GM12875 (cell line): ENCODE measurements at regions not wholly inside any gene's neighbourhood (a gene's known extent, or its start where the extent isn't known, plus 50 kb on each side); places are given as distances from the start of the nearest gene placed in this dataset.
"Not testable (repeated sequence)": the region's sequence is repeated elsewhere in the genome, so short reads cannot be mapped to it uniquely, and the experiment has no call there.

Experiments
- H3K4me3 ChIP-seq: one replicate; pipeline ENCODE4 v1.5.1; 2011; ENCODE audit warnings: low read depth, low read length, control low read depth
- TF ChIP-seq, protein P1 (sequence below): IDR thresholded peaks from 2 replicates; pipeline ENCODE4 v1.5.1; 2011; ENCODE audit warnings: low read depth, mild to moderate bottlenecking, control low read depth, inconsistent platforms, low read length, moderate library complexity, borderline replicate concordance; ENCODE audit not compliant: insufficient read depth

DNA sequence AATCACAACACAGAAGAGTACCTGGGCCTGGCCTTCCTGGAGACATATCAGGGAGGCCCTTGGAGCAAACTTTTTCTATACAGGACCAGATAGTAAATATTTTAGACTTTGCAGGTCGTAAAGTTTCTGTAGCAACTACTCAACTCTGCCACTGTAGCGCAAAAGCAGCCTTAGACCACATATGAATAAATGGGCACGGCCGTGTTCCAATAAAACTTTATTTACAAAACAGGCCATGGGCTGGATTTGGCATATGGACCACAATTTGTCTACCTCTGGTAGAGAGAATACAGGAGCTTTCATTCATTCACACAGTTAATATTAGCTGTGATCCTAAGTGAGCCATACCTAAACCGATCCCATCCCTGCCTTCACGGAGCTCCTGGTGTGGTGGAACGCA lies 98.6 kb upstream of the CAB39 start:
- TF ChIP-seq, protein P1, sequence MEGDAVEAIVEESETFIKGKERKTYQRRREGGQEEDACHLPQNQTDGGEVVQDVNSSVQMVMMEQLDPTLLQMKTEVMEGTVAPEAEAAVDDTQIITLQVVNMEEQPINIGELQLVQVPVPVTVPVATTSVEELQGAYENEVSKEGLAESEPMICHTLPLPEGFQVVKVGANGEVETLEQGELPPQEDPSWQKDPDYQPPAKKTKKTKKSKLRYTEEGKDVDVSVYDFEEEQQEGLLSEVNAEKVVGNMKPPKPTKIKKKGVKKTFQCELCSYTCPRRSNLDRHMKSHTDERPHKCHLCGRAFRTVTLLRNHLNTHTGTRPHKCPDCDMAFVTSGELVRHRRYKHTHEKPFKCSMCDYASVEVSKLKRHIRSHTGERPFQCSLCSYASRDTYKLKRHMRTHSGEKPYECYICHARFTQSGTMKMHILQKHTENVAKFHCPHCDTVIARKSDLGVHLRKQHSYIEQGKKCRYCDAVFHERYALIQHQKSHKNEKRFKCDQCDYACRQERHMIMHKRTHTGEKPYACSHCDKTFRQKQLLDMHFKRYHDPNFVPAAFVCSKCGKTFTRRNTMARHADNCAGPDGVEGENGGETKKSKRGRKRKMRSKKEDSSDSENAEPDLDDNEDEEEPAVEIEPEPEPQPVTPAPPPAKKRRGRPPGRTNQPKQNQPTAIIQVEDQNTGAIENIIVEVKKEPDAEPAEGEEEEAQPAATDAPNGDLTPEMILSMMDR, result no peak
- H3K4me3 ChIP-seq, result no peak overlapping the region

DNA sequence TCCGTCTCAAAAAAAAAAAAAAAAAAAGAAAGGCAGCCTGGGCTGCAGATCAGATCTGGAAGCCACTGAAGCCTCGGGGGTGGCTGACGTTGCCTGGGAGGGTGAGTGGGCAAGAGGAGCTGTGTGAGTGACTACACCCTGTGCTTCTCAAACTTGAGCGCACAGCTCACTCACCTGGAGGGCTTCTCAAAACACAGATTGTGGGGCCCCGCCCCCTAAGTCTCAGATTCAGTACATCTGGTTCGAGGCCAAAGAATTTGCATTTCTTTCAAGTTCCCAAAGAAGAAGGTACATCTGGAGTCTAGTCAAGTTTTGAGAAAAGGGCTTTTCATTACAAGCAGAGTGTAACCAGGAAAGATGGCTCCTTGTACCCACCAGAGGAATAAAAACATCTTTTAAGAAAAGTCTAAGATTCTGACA lies 97.7 kb upstream of the CAB39 start:
- TF ChIP-seq, protein P1, result no peak
- H3K4me3 ChIP-seq, result no peak overlapping the region

DNA sequence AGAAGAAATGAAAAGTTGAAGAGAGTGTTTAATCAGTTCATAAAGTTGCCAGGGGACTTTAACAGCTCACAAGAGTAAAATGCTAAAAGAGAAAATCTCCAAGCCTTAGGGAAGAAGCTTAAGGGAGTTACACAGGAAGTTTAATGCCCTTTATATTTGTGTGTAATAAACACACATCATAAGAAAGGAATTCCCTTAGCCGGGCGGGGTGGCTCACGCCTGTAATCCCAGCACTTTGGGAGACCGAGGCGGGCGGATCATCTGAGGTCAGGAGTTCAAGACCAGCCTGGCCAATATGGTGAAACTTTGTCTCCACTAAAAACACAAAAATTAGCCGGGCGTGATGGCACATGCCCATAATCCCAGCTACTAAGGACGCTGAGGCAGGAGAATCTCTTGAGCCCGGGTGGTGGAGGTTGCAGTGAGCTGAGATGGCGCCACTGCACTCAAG lies 95.4 kb upstream of the CAB39 start:
- not testable (repeated sequence) for H3K4me3 ChIP-seq

DNA sequence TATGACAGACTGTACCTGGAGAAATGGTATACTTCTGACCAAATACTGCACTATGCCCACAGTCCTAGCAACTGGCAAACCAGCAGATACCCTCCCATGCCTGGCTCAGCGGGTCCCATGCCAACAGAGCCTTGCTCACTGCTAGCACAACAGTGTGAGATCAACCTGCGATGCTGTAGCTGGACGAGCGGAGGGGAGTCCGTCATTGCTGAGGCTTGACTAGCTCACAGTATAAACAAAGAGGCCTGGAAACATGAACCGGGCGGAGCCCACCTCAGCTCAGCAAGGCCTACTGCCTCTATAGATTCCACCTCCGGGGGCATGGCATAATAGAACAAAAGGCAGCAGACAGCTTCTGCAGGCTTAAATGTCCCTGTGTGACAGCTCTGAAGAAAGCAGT lies 93.2 kb upstream of the CAB39 start:
- no peak overlapping the region for H3K4me3 ChIP-seq
- TF ChIP-seq, protein P1, result no peak

DNA sequence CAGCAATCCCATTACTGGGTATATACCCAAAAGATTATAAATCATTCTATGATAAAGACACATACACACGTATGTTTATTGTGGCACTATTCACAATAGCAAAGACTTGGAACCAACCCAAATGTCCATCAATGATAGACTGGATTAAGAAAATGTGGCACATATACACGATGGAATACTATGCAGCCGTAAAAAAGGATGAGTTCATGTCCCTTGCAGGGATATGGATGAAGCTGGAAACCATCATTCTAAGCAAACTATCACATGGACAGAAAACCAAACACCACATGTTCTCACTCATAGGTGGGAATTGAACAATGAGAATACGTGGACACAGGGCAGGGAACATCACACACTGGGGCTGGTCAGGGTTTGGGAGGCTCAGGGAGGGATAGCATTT lies 87.4 kb upstream of the CAB39 start:
- not testable (repeated sequence) for H3K4me3 ChIP-seq

DNA sequence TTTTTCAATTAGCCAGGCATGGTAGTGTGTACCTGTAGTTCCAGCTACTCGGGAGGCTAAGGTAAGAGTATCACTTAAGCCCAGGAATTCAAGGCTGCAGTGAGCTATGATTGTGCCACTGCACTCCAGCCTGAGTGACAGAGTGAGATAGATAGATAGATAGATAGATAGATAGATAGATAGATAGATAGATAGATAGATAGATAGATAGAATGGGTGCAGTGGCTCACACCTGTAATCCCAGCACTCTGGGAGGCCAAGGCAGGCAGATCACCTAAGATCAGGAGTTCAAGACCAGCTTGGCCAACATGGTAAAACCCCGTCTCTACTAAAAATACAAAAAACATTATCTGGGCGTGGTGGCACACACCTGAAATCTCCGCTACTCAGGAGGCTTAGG lies 85.6 kb upstream of the CAB39 start:
- H3K4me3 ChIP-seq, result not testable (repeated sequence)

DNA sequence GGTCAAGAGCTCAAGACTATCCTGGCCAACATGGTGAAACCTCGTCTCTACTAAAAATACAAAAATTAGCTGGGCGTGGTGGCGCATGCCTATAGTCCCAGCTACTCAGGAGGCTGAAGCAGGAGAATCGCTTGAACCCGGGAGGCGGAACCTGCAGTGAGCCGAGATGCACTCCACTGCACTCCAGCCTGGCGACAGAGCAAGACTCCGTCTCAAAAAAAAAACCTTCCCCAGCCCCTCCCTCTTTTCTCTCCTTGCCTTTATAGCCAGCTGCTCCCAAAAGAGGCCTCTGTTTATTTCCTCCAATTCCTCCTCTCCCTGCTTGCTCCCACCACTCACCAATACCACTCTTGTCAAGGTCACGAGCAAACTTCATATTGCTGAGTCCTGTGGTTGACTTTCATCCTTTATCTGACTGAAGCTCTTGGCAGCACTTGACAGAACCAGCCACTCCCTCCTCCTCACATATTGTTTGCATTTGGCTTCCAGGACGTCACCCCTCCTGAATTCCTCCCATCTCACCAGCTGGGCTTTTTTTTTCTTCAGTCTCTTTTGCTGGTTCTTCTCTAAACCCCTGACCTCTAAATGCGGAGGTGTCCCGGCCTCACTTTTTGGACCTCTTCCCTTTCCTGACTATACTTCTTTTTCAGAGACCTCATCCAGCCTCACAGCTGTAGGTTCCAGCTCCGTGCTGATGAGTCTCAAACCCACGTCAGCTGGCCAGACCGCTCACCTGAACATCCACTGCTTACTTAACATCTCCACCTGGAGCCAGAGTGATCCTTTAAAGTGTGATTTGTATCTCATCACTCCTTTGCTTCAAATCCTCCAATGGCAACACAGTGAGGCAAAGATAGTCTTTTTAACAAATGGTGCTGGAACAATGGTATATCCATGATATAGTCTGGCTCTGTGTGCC lies 84.6 kb upstream of the CAB39 start:
- H3K4me3 ChIP-seq, result no peak overlapping the region
- TF ChIP-seq, protein P1, result no peak

DNA sequence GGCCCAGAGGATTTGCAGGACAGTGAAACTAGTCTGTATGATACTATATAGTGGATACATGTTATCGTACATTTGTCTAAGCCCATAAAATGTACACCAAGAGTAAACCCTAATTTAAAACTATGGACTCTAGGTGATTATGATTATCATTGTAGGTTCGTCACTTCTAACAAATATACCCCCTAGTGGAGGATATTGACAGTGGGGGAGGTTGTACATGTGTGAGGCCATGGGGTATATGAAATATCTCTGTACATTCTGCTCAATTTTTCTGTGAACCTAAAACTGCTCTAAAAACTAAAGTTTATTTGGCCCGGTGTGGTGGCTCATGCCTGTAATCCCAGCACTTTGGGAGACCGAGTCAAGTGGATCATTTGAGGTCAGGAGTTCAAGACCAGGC lies 81.2 kb upstream of the CAB39 start:
- TF ChIP-seq, protein P1, result no peak
- no peak overlapping the region for H3K4me3 ChIP-seq

DNA sequence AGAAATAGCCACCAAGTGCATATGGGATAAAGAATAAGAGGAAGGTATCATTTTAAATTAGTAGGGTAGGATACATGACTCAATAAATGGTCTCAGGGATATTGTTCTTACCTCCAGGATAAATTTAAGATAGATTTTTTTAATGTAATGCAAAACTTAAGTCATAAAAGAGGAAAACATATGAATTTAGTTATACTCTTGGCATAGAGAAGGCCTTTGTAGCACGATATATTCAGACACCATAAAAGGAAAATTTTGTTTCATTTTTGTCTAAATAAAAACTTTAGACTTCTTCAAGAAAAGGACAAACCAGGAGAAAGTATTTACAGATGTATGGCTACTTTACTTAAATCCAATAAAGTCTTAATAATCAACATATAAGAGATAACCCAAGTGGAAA lies 78.5 kb upstream of the CAB39 start:
- TF ChIP-seq, protein P1, result no peak
- H3K4me3 ChIP-seq, result no peak overlapping the region

DNA sequence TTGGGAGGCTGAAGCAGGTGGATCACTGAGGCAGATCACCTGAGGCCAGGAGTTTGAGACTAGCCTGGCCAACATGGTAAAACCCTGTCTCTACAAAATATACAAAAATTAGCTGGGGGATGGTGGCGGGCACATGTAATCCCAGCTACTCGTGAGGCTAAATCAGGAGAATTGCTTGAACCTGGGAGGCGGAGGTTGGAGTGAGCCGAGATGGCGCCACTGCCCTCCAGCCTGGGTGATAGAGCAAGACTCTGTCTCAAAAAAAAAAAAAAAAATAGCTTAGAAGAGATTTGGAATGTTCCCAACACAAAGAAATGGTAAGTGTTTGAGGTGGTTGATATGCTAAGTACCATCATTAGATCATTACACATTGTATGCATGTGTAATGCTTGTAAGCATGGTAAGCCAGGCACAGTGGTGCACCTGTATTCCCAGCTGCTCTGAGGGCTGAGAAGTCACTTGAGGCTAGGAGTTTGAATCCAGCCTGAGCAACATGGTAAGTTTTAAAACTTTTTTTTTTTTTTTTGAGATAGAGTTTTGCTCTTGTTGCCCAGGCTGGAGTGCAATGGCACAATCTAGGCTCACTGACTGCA lies 77.8 kb upstream of the CAB39 start:
- not testable (repeated sequence) for H3K4me3 ChIP-seq
